ENCODE measurements at regions not wholly inside any gene's neighbourhood (a gene's known extent, or its start where the extent isn't known, plus 50 kb on each side); places are given as distances from the start of the nearest gene placed in this dataset.

DNA sequence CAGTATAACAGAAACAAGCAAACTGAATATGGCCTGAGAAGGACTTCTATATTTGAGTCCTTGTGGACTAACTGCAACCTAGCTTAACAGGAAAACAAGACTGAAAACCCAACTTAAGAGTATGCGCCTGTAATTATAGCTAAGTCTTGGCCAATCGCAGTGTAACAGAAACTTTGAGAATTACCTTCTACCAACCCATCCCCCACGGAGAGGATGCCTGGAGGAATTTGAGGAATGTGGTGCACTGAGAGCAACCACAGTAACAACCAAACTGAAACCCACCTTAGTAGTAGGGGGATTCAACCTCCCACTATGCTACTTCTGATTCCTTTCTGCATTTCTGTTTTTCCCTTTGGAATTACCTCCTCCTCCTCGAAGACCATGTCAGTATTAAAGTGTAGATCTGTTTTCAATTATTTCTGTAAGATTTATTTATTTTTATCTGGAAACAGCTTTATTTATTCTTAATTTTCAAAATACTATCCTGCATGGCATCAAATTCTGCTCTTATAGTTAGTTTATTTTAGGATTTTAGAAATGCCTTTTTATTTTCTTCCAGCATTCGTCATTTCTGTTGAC lies 393.6 kb downstream of the KCNA4 start:
- TF ChIP-seq, protein P1, sequence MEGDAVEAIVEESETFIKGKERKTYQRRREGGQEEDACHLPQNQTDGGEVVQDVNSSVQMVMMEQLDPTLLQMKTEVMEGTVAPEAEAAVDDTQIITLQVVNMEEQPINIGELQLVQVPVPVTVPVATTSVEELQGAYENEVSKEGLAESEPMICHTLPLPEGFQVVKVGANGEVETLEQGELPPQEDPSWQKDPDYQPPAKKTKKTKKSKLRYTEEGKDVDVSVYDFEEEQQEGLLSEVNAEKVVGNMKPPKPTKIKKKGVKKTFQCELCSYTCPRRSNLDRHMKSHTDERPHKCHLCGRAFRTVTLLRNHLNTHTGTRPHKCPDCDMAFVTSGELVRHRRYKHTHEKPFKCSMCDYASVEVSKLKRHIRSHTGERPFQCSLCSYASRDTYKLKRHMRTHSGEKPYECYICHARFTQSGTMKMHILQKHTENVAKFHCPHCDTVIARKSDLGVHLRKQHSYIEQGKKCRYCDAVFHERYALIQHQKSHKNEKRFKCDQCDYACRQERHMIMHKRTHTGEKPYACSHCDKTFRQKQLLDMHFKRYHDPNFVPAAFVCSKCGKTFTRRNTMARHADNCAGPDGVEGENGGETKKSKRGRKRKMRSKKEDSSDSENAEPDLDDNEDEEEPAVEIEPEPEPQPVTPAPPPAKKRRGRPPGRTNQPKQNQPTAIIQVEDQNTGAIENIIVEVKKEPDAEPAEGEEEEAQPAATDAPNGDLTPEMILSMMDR (IDR thresholded peaks at IDR 0.05 in 2 of 3, conservative IDR thresholded peaks at IDR 0.05 in 1 of 3; ENCODE audit: borderline replicate concordance in 1 of 3, insufficient read depth in 1 of 3, low read depth in 2 of 3, low read length in 2 of 3), result no peak
- no peak for TF ChIP-seq RAD21 (IDR thresholded peaks at IDR 0.05; ENCODE audit: low read depth)
- no peak for TF ChIP-seq EZH2phosphoT487 (IDR thresholded peaks at IDR 0.05; ENCODE audit: borderline replicate concordance)
- TF ChIP-seq POLR2A (IDR thresholded peaks at IDR 0.05; ENCODE audit: borderline replicate concordance, extremely low read depth, insufficient read depth, insufficient read length), result no peak
